Erythroblast (primary cell): ENCODE measurements at regions not wholly inside any gene's neighbourhood (a gene's known extent, or its start where the extent isn't known, plus 50 kb on each side); places are given as distances from the start of the nearest gene placed in this dataset.

Experiments
- DNase-seq, 2 experiments: peaks; one replicate each; lab custom pipeline; 2025; lab: John Stamatoyannopoulos, UW
- GATA1 ChIP-seq: IDR thresholded peaks from 2 replicates; pipeline ENCODE4 v1.6.1; 2011; ENCODE audit warnings: low read depth, mild to moderate bottlenecking, control low read depth, low read length, moderate library complexity
- POLR2A ChIP-seq: IDR thresholded peaks from 2 replicates; pipeline ENCODE4 v1.6.1; 2011; ENCODE audit warnings: mild to moderate bottlenecking, low read length

DNA sequence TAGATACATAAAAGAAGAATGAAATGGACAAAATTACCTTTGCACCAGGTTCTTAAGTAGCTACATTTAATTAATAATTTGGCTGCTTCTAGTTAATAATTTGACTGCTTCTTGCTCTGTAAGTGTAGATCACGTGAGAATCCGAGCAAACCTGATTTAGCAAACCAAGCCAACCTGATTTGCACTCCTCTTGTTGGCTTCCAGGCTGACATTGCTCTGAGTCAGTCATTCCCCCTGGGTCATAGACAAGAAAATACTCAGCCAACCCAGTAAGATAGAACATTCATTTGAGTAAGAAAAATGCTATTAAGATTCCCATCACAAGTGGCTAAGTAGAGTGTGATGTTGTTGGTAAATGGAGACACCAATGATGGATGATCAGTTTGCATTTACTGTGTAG lies 304.1 kb downstream of the C11orf87 start:
- TF ChIP-seq POLR2A: no peak
- TF ChIP-seq GATA1: no peak
- no peak for DNase-seq

DNA sequence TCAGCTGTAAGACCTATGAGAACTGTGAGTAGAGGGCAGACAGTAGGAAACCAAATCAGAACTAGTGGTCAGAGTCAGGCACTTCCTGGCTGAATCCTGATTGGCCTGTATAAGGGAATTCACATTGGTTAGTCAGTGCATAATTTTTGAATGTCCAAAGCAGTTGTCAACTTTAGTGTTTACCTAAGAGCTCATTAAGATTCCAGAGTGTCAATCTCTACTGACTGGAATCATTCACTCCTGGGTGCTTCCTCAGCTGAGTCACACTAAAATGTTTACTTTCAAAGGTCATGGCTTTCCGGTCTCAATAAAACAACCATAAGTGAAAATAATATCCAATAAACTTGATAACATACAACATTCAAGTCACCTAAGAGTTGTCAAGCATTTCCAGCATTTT lies 306.1 kb downstream of the C11orf87 start:
- TF ChIP-seq POLR2A: no peak
- TF ChIP-seq GATA1: no peak
- DNase-seq: no peak

DNA sequence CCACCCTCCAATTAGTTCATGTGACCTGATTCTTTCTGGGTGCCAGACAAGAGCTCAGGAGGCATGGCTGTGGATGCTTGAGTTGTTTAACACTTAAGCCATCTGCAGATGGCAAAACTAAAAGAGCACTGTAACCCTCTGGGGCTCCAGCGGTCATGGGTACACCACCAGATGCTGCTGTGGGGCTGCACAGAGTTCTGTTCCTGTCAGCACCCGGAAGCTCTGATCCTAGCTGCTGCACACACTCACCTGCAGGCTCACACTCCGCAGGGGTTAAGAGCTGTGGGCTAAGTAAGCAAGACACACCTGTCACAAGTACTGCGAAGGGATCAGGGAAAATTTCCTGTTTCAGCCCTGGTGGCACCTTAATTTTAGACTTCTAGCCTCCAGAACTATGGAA lies 307.8 kb downstream of the C11orf87 start:
- DNase-seq: no peak
- TF ChIP-seq GATA1: no peak
- TF ChIP-seq POLR2A: no peak

DNA sequence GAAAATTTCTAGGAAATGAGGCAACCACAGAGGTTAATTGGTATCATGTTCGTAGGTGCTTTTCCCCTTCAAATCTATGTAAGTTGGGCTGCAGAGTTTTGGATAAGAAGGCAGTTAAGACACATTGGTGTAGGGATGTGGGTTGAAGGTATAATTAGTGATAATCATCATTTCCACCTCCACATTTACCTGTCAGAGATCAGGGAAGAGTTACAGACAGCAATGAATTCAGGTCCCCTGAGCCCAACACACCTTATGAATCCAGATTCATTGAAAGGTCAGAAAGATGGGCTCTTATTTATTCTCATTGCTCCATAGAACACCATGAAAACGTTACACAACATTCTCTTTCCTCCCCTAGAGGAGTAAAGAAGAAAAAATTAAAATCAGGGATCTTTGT lies 308.7 kb downstream of the C11orf87 start:
- TF ChIP-seq GATA1 (no peak), POLR2A (no peak)
- no peak for DNase-seq

DNA sequence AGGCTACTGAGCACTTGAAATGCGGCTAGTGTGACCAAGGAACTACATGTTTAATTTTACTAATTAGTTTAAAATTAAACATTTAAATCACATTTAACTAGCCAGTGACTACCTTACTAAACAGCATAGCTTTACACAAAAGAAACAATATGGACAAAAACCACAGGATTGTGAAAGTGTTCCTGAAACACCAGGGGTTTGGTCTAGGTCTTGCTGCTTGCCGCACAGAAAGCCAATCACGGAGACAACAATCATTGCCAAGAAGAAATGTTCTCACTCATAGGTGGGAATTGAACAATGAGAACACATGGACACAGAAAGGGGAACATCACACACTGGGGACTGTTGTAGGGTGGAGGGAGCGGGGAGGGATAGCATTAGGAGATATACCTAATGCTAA lies 309.5 kb downstream of the C11orf87 start:
- no peak for DNase-seq

DNA sequence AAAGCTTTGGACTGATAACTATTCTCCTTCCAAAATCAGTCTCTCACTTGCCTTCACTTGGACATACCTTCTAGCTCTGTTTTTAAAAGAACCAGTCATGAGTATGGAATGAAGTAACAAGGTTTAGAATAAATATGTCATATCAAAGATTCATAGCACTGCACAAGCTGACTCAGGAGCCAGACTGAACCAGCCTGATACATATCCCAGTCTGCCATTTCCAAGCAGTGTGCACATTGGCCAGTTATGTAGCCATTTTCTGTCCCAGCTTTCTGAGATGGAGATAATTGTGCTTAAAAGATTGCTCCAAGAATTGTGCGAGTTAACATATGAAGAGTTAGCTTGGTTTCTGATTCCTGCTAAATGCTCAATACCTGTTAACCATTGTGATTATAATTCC lies 311.3 kb downstream of the C11orf87 start:
- no peak for DNase-seq
- TF ChIP-seq GATA1 (no peak), POLR2A (no peak)

More for the DNA sequence above, 309.5 kb downstream of the C11orf87 start:
- no peak for TF ChIP-seq POLR2A

DNA sequence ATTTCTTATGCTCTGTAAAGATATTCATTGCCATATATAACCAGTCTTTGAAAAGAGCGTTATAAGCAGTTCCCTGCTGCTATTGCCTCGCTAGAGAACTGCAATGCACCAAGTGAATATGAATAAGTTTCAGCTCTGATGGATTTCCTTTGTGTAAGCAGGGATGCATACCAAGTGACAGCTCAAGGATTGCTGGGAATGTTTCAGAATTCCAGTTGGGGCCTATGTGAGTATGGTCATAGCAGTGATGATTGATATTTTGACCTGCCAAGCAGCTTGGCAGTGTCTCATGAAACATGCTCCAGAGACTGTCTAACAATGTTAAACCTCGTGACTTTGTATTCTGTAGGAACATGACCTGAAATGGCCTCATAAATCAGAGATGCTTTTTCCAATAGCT lies 312.6 kb downstream of the C11orf87 start:
- no peak for DNase-seq
- TF ChIP-seq POLR2A: no peak
- TF ChIP-seq GATA1: no peak

DNA sequence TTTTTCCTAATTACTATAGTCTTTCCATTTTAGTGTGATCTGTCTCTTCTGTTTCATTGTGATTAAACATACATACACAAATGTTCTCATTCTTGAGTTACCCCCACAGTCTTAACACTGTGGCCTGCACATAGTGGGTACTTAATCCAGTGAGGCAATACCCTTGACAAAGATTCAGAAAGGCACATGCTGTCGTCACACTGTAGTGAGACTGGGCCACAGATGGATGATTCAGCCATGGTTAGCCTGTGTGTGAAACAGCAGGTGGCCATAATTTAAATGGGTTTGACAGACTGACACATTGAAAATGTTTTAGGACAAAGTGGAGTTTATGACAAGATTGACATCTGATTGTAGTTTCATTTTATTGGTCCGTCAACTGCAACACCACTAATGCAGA lies 313.1 kb downstream of the C11orf87 start:
- TF ChIP-seq GATA1: no peak
- no peak for TF ChIP-seq POLR2A
- no peak for DNase-seq

DNA sequence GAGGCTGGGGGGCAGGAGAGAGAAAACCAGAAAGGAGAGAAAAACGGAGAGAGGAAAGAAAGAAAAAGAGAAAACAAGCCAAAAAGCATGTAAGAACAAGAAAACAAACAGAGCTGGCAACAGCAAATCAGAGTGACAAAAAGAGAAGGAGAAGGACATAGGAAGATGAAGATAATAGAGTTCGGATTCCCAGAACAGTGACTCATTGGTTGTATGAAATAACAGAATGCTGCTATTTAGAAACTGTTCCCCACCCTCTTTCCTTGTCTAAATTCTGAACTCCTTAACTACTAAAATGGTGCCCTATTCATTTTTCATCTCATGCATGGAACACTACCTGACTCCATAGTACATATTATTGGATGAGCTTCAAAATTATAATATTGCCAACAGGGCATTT lies 317.4 kb downstream of the C11orf87 start:
- no peak for DNase-seq
- TF ChIP-seq GATA1: no peak
- TF ChIP-seq POLR2A: no peak

DNA sequence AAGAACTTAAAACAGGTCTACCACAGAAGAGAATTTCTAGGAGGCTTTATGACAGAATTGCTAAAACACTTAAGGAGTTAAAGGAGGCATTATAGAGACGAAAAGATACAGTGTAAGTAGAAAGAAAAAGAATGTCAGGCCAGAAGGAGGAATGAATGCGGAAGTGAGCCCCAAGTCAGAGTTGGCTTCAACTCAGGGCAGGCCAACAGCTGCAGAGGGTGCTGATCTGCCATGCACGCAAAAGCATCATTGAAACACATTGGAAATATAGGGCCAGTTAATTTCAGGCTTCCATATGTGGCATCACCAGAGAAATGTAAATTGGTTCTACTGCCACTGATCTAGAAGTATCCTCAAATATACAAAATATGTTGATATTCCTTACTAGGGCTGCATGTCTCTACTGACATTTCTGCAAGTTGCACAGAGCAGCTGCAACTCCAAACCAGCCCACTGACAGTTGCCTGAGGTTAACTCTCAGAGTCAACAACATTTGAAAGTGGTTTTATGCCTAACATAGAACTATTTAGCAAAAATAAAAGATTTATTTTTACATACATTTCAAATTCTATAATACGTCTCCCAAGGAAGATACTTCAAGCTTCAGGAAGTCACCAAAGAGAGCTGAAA lies 324.1 kb downstream of the C11orf87 start:
- no peak for DNase-seq
- TF ChIP-seq POLR2A (no peak), GATA1 (no peak)

DNA sequence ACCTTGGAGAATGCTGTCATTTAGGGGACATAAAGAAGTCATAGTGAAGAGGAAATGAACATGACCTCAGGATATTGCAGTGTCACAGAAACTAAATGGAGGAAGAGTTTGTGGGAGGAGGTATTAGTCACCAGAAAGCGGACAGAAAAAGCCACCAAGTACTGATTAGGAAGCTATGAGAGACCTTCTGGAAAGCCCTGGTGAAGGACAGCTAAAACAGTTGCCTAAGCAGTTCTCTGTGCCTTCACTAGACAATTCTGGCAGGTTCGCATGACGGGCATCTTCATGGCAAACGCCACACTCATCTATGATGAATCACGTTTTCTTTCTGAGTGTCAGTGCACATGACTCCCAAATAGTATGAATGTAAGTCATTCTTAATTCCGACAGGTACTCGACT lies 325.8 kb downstream of the C11orf87 start:
- DNase-seq: no peak
- TF ChIP-seq GATA1 (no peak), POLR2A (no peak)

DNA sequence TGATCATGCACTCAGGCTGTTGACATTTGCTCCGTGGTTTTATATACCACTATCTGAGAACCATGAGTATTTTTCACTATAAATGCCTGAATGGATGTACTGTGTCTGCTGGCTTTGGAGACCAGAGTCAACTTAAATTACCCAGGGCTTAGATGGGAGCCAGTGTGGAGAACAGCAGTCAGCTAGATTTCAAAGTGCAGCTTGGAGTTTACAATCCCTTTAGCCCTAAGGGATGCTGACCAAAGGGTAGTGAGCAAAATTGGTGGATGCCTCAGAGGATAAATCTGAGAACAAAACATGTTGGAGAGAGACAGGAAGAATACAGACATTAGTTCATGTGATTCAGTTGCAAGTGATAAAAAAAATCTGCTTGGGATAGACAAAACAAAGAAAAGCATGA lies 327.5 kb downstream of the C11orf87 start:
- no peak for DNase-seq
- TF ChIP-seq GATA1: no peak
- TF ChIP-seq POLR2A: no peak

DNA sequence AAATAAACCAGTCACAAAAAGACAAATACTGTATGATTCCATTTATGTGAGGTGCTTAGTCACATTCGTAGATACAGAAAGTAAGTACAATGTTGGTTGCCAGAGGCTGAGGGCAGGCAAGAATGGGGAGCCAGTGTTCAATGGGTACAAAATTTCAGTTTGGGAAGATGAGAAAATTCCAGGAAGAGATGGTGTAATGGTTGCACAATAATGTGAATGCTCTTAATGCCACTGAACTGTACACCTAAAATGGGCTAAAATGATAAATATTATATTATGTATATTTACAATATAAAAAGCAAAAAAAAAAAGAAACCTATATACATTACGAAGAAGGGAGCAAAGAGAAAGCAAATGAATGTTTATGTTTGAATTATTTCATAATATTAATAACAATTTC lies 329.0 kb downstream of the C11orf87 start:
- TF ChIP-seq GATA1: no peak
- no peak for TF ChIP-seq POLR2A
- no peak for DNase-seq

DNA sequence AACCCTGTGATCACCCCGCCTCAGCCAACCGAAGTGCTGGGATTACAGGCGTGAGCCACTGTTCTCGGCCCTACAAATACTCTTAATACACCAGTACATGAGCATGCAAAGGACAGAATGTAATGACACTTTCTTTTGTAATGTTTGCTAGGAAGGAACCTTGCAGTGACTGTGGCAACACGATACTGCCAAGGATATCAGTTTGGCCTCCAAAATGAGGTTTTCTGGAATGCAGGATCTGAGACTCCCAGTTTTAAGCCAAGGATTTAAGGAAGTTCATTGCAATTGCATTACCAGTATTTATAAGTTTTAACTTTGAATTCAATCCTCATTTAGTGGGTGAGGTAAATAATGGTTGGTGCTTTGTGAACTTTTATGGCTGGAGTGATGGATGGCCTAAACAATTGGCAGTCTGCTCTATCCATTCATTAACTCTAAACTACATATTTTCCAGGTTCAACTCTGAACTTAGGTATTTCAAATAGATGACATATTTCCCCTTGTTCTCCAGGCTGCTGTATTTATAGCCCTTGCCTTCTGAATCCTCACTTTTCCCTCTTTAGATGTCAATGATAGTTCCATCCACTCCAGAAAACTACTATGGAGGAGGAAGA lies 330.3 kb downstream of the C11orf87 start:
- DNase-seq: no peak
- TF ChIP-seq POLR2A (no peak), GATA1 (no peak)

DNA sequence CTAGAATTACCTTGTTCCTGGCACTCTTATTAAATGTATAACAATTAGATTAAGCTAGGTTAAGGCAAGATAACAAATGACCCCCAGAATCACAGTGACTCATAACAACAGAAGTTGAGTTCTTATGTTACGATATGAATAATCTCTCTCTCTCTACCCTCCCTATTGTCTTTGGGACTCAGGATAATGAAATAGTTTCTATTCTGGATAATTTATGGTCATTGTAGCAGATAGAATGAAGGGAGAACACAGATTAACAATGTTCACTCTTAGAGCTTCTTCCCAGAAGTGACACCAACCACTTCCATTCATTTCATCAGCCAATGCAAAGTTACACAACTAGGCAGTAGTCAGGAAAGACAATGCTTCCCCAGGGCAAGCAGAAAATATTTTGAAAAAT lies 334.5 kb downstream of the C11orf87 start:
- TF ChIP-seq GATA1 (no peak), POLR2A (no peak)
- DNase-seq: no peak

DNA sequence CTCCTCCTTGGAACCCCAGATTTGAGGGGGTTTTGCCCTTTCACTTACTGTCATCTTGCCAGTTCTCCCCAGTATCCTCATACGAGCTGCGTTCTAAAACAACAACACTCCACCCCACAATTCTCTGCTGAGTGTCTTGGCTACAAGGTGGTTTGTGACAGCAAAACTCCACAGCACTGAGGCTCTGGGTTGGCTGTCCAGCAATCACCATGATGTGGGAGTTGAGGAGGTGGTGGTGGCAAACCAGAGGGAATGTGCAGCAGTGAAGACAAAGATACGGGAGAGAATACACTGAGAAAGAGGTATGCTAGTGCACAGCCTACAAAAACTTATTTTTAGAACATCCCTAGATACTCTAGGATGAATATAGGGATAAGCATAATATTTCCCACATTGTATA lies 335.0 kb downstream of the C11orf87 start:
- TF ChIP-seq GATA1 (no peak), POLR2A (no peak)
- no peak for DNase-seq
